ENCODE measurements at regions not wholly inside any gene's neighbourhood (a gene's known extent, or its start where the extent isn't known, plus 50 kb on each side); places are given as distances from the start of the nearest gene placed in this dataset.
"Not testable (repeated sequence)": the region's sequence is repeated elsewhere in the genome, so short reads cannot be mapped to it uniquely, and the experiment has no call there.

- Mint-ChIP-seq H3K4me1 (ENCODE audit: low read depth) (peaks cover 4% of the 10 kb centered on the region), H3K27ac (ENCODE audit: unreplicated experiment) (no peak overlapping the region), H3K9me3 (ENCODE audit: low read depth) (peaks cover 8% of the 10 kb centered on the region), H3K36me3 (ENCODE audit: low read depth) (no peaks in the 10 kb centered on the region), H3K27me3 (ENCODE audit: low read depth) (peaks cover 13% of the 10 kb centered on the region), H3K4me3 (ENCODE audit: unreplicated experiment) (no peak overlapping the region)
- no peak for TF ChIP-seq CTCF (IDR thresholded peaks at IDR 0.05)
- DNase-seq (ENCODE audit: low spot score): no peak
These were observed 328.0 kb downstream of the TSN start for GRCh38 chr2:122083256-122084048.

GRCh38 chr2:122085672-122086071 lies 330.2 kb downstream of the TSN start:
- H3K36me3 Mint-ChIP-seq (ENCODE audit: low read depth); H3K4me1 Mint-ChIP-seq (ENCODE audit: low read depth); H3K27ac Mint-ChIP-seq (ENCODE audit: unreplicated experiment); H3K4me3 Mint-ChIP-seq (ENCODE audit: unreplicated experiment); DNase-seq (ENCODE audit: low spot score): not testable (repeated sequence)
- Mint-ChIP-seq H3K27me3 (ENCODE audit: low read depth) (peaks cover 13% of the 10 kb centered on the region), H3K9me3 (ENCODE audit: low read depth) (peaks cover 26% of the 10 kb centered on the region)

GRCh38 chr2:122094557-122094956 lies 339.1 kb downstream of the TSN start:
- peaks cover 4% of the 10 kb centered on the region for H3K4me1 Mint-ChIP-seq (ENCODE audit: low read depth)
- no peak for DNase-seq (ENCODE audit: low spot score)
- no peak for TF ChIP-seq CTCF (IDR thresholded peaks at IDR 0.05)
- H3K27ac Mint-ChIP-seq (ENCODE audit: unreplicated experiment): no peak overlapping the region
- H3K9me3 Mint-ChIP-seq (ENCODE audit: low read depth): peaks cover 16% of the 10 kb centered on the region
- peaks cover 1% of the 10 kb centered on the region for H3K36me3 Mint-ChIP-seq (ENCODE audit: low read depth)
- H3K27me3 Mint-ChIP-seq (ENCODE audit: low read depth): peaks cover 3% of the 10 kb centered on the region
- H3K4me3 Mint-ChIP-seq (ENCODE audit: unreplicated experiment): no peak overlapping the region

- Mint-ChIP-seq H3K27ac (ENCODE audit: unreplicated experiment) (no peak overlapping the region), H3K4me1 (ENCODE audit: low read depth) (peaks cover 4% of the 10 kb centered on the region), H3K4me3 (ENCODE audit: unreplicated experiment) (no peak overlapping the region), H3K27me3 (ENCODE audit: low read depth) (no peaks in the 10 kb centered on the region), H3K9me3 (ENCODE audit: low read depth) (no peaks in the 10 kb centered on the region), H3K36me3 (ENCODE audit: low read depth) (no peaks in the 10 kb centered on the region)
- no peak for DNase-seq (ENCODE audit: low spot score)
- no peak for TF ChIP-seq CTCF (IDR thresholded peaks at IDR 0.05)
These were observed 341.3 kb downstream of the TSN start for GRCh38 chr2:122096761-122097160.

- TF ChIP-seq CTCF (IDR thresholded peaks at IDR 0.05): no peak
- H3K4me3 Mint-ChIP-seq (ENCODE audit: unreplicated experiment): no peak overlapping the region
- H3K27me3 Mint-ChIP-seq (ENCODE audit: low read depth): no peaks in the 10 kb centered on the region
- H3K9me3 Mint-ChIP-seq (ENCODE audit: low read depth): no peaks in the 10 kb centered on the region
- DNase-seq (ENCODE audit: low spot score): no peak
- H3K36me3 Mint-ChIP-seq (ENCODE audit: low read depth): no peaks in the 10 kb centered on the region
- peaks cover 4% of the 10 kb centered on the region for H3K4me1 Mint-ChIP-seq (ENCODE audit: low read depth)
- H3K27ac Mint-ChIP-seq (ENCODE audit: unreplicated experiment): no peak overlapping the region
These were observed 342.9 kb downstream of the TSN start for GRCh38 chr2:122098306-122098705.

- H3K27ac Mint-ChIP-seq (ENCODE audit: unreplicated experiment): no peak overlapping the region
- peaks cover 9% of the 10 kb centered on the region for H3K9me3 Mint-ChIP-seq (ENCODE audit: low read depth)
These were observed 344.9 kb downstream of the TSN start for GRCh38 chr2:122100346-122100745.

More at GRCh38 chr2:122100346-122100745, 344.9 kb downstream of the TSN start:
- H3K36me3 Mint-ChIP-seq (ENCODE audit: low read depth): no peaks in the 10 kb centered on the region
- peaks cover 4% of the 10 kb centered on the region for H3K4me1 Mint-ChIP-seq (ENCODE audit: low read depth)
- H3K4me3 Mint-ChIP-seq (ENCODE audit: unreplicated experiment): no peak overlapping the region
- DNase-seq (ENCODE audit: low spot score): no peak
- no peak for TF ChIP-seq CTCF (IDR thresholded peaks at IDR 0.05)
- no peaks in the 10 kb centered on the region for H3K27me3 Mint-ChIP-seq (ENCODE audit: low read depth)

Measured in chondrocyte (in vitro differentiated cells).